H9 (cell line): ENCODE measurements at regions not wholly inside any gene's neighbourhood (a gene's known extent, or its start where the extent isn't known, plus 50 kb on each side); places are given as distances from the start of the nearest gene placed in this dataset.

Experiments used
- DNase-seq: peaks from one replicate; pipeline ENCODE4 v3.0.0-alpha.2; 2017
- H2AFZ ChIP-seq: one replicate; pipeline ENCODE4 v1.6.1; 2013; ENCODE audit warnings: mild to moderate bottlenecking, low read length, control low read depth, moderate library complexity
- H2AK5ac ChIP-seq: 2 replicates; pipeline ENCODE4 v1.6.1; 2013; ENCODE audit warnings: low read length, control low read depth, mixed read lengths; ENCODE audit not compliant: insufficient read length
- H2BK120ac ChIP-seq: one replicate; pipeline ENCODE4 v1.6.1; 2013; ENCODE audit warnings: low read depth, mild to moderate bottlenecking, low read length, control low read depth, inconsistent platforms; ENCODE audit not compliant: poor library complexity, severe bottlenecking
- H2BK12ac ChIP-seq: 2 replicates; pipeline ENCODE4 v1.6.1; 2013; ENCODE audit warnings: low read length, control low read depth, mixed read lengths, low read depth; ENCODE audit not compliant: insufficient read length
- H2BK15ac ChIP-seq: 2 replicates; pipeline ENCODE4 v1.6.1; 2013; ENCODE audit warnings: low read depth, low read length, control low read depth
- H2BK20ac ChIP-seq: one replicate; pipeline ENCODE4 v1.6.1; 2013; ENCODE audit warnings: low read depth, mild to moderate bottlenecking, low read length, control low read depth, inconsistent platforms; ENCODE audit not compliant: poor library complexity, severe bottlenecking
- H2BK5ac ChIP-seq: 2 replicates; pipeline ENCODE4 v1.6.1; 2013; ENCODE audit warnings: low read length, control low read depth, mixed read lengths; ENCODE audit not compliant: insufficient read length
- H3K14ac ChIP-seq: 2 replicates; pipeline ENCODE4 v1.6.1; 2013; ENCODE audit warnings: low read length, control low read depth; ENCODE audit not compliant: insufficient read depth
- H3K18ac ChIP-seq: 2 replicates; pipeline ENCODE4 v1.6.1; 2013; ENCODE audit warnings: low read depth, mild to moderate bottlenecking, mixed read lengths, low read length, control low read depth; ENCODE audit not compliant: insufficient read length
- H3K23ac ChIP-seq: 2 replicates; pipeline ENCODE4 v1.6.1; 2013; ENCODE audit warnings: low read length, control low read depth, mixed read lengths, low read depth; ENCODE audit not compliant: insufficient read length
- H3K23me2 ChIP-seq: 2 replicates; pipeline ENCODE4 v1.6.1; 2013; ENCODE audit warnings: low read depth, mild to moderate bottlenecking, mixed read lengths, low read length, control low read depth; ENCODE audit not compliant: insufficient read length, poor library complexity, severe bottlenecking
- H3K27ac ChIP-seq: 2 replicates; pipeline ENCODE4 v1.5.1; 2013; ENCODE audit warnings: low read length, control low read depth, mixed read lengths, low read depth; ENCODE audit not compliant: insufficient read length
- H3K27me3 ChIP-seq: 2 replicates; pipeline ENCODE4 v1.6.1; 2013; ENCODE audit warnings: low read length, control low read depth, inconsistent platforms; ENCODE audit not compliant: insufficient read depth
- H3K4ac ChIP-seq: 2 replicates; pipeline ENCODE4 v1.6.1; 2013; ENCODE audit warnings: low read depth, mild to moderate bottlenecking, control low read depth, inconsistent platforms, low read length, moderate library complexity
- H3K4me1 ChIP-seq: 2 replicates; pipeline ENCODE4 v1.6.1; 2013; ENCODE audit warnings: low read length, control low read depth, inconsistent platforms; ENCODE audit not compliant: insufficient read depth
- H3K4me2 ChIP-seq: 2 replicates; pipeline ENCODE4 v1.6.1; 2013; ENCODE audit warnings: low read length, control low read depth, mixed read lengths; ENCODE audit not compliant: insufficient read length, insufficient read depth
- H3K56ac ChIP-seq: 2 replicates; pipeline ENCODE4 v1.6.1; 2013; ENCODE audit warnings: low read depth, mild to moderate bottlenecking, mixed read lengths, low read length, control low read depth; ENCODE audit not compliant: insufficient read length
- H3K79me1 ChIP-seq: 2 replicates; pipeline ENCODE4 v1.6.1; 2013; ENCODE audit warnings: low read depth, mild to moderate bottlenecking, moderate library complexity, low read length, control low read depth, inconsistent platforms; ENCODE audit not compliant: insufficient read depth, poor library complexity, severe bottlenecking
- H3K79me2 ChIP-seq: 2 replicates; pipeline ENCODE4 v1.6.1; 2013; ENCODE audit warnings: low read length, control low read depth, inconsistent platforms; ENCODE audit not compliant: insufficient read depth
- H3K9ac ChIP-seq: 2 replicates; pipeline ENCODE4 v1.6.1; 2013; ENCODE audit warnings: low read length, control low read depth, mixed read lengths; ENCODE audit not compliant: insufficient read length; ENCODE audit errors: extremely low read depth
- H3K9me3 ChIP-seq: one replicate; pipeline ENCODE4 v1.6.1; 2013; ENCODE audit warnings: low read depth, low read length, inconsistent platforms; ENCODE audit not compliant: control insufficient read depth
- H3T11ph ChIP-seq: one replicate; pipeline ENCODE4 v1.6.1; 2013; ENCODE audit warnings: mild to moderate bottlenecking, low read length, control low read depth, inconsistent platforms
- H4K20me1 ChIP-seq: one replicate; pipeline ENCODE4 v1.6.1; 2013; ENCODE audit not compliant: control insufficient read depth, insufficient read length, insufficient read depth
- H4K5ac ChIP-seq: 2 replicates; pipeline ENCODE4 v1.6.1; 2013; ENCODE audit warnings: low read depth, mild to moderate bottlenecking, mixed read lengths, low read length, control low read depth; ENCODE audit not compliant: insufficient read length
- H4K8ac ChIP-seq: replicated peaks from 2 replicates; pipeline ENCODE4 v1.6.1; 2013; ENCODE audit warnings: low read length, control low read depth, mixed read lengths, low read depth; ENCODE audit not compliant: insufficient read length
- H4K91ac ChIP-seq: 2 replicates; pipeline ENCODE4 v1.6.1; 2013; ENCODE audit warnings: low read depth, mild to moderate bottlenecking, moderate library complexity, mixed read lengths, low read length, control low read depth; ENCODE audit not compliant: insufficient read length
- H3K27ac Mint-ChIP-seq, 3 experiments: 2 replicates in 2 of 3; 3 replicates in 1 of 3; pipeline ENCODE4 v1.8.0; 2020 to 2021; ENCODE audit warnings: mixed read lengths in 3 of 3, mild to moderate bottlenecking in 1 of 3, moderate library complexity in 1 of 3
- H3K27me3 Mint-ChIP-seq: 2 replicates; pipeline ENCODE4 v1.8.0; 2021; ENCODE audit warnings: low read depth, mild to moderate bottlenecking, moderate library complexity, mixed read lengths
- H3K36me3 Mint-ChIP-seq, 3 experiments: 2 replicates in 2 of 3; 3 replicates in 1 of 3; pipeline ENCODE4 v1.8.0; 2020 to 2021; ENCODE audit warnings: low read depth in 3 of 3, mixed read lengths in 3 of 3; ENCODE audit not compliant: insufficient read depth in 1 of 3
- H3K4me1 Mint-ChIP-seq, 2 experiments: 2 replicates each; pipeline ENCODE4 v1.8.0; 2020; ENCODE audit warnings: mixed read lengths in 2 of 2
- H3K4me3 Mint-ChIP-seq, 2 experiments: 2 replicates in 1 of 2; 3 replicates in 1 of 2; pipeline ENCODE4 v1.8.0; 2020 to 2021; ENCODE audit warnings: mild to moderate bottlenecking in 2 of 2, mixed read lengths in 2 of 2, moderate library complexity in 1 of 2
- H3K9me3 Mint-ChIP-seq, 2 experiments: 2 replicates in 1 of 2; 3 replicates in 1 of 2; pipeline ENCODE4 v1.8.0; 2020; ENCODE audit warnings: mild to moderate bottlenecking in 2 of 2, mixed read lengths in 2 of 2, moderate library complexity in 1 of 2
- CTCF ChIP-seq: fragments of 200-600 bp; sonication (generic); conservative IDR thresholded peaks from 3 replicates; pipeline ENCODE4 v1.8.0; 2021; ENCODE audit warnings: antibody characterized with exemption, mild to moderate bottlenecking
- WGBS: extraction: QIAGEN DNeasy Blood & Tissue Kit; methylation state at CpG from one replicate; pipeline ENCODE4 v1.1.7; 2013; ENCODE audit warnings: missing lambda C conversion rate, low lambda C conversion rate, mixed read lengths; ENCODE audit not compliant: insufficient read length; ENCODE audit errors: extremely low coverage; 5-methylcytosine and 5-hydroxymethylcytosine counted together

- H3K27me3 ChIP-seq = no peaks in the 10 kb centered on the region
- Mint-ChIP-seq H3K27ac (no peak overlapping the region), H3K4me1 (peaks cover 31 to 32% of the 10 kb centered on the region in 2 experiments), H3K27me3 (peaks cover 7% of the 10 kb centered on the region), H3K9me3 (no peaks in the 10 kb centered on the region), H3K36me3 (no peaks in the 10 kb centered on the region), H3K4me3 (no peak overlapping the region)
- no peak overlapping the region for H2BK120ac ChIP-seq
- H3K9ac ChIP-seq = no peak overlapping the region
- no peak overlapping the region for H3K14ac ChIP-seq
- H2BK5ac ChIP-seq = no peak overlapping the region
- H3K23ac ChIP-seq = no peak overlapping the region
- no peak overlapping the region for H4K8ac ChIP-seq
- H2BK20ac ChIP-seq = no peak overlapping the region
- peaks cover 2% of the 10 kb centered on the region; the same call in 1 of the 2 replicates for H3K4me1 ChIP-seq
- DNase-seq = no peak
- H3K23me2 ChIP-seq = no peaks in the 10 kb centered on the region
- no peak overlapping the region for H3K4ac ChIP-seq
- no peak overlapping the region for H3K18ac ChIP-seq
- no peak overlapping the region for H3K4me2 ChIP-seq
- no peak overlapping the region for H4K91ac ChIP-seq
- H3K27ac ChIP-seq = no peak overlapping the region
- H2AFZ ChIP-seq = no peak overlapping the region
- no peaks in the 10 kb centered on the region for H3K9me3 ChIP-seq
- H2BK12ac ChIP-seq = no peak overlapping the region
- no peak overlapping the region for H3T11ph ChIP-seq
- no peaks in the 10 kb centered on the region for H4K20me1 ChIP-seq
- WGBS = no CpG with 5 or more reads among the region's 4 CpGs
- no peaks in the 10 kb centered on the region for H3K79me2 ChIP-seq
- H4K5ac ChIP-seq = no peak overlapping the region
- H2BK15ac ChIP-seq = no peak overlapping the region
- no peak overlapping the region for H3K56ac ChIP-seq
- TF ChIP-seq CTCF = no peak
- H2AK5ac ChIP-seq = no peak overlapping the region
- no peaks in the 10 kb centered on the region for H3K79me1 ChIP-seq
Observed at GRCh38 chr2:41873102-41874031, 174.5 kb upstream of the PKDCC start.
